Pancreas (tissue), 10 donors: ENCODE measurements at regions not wholly inside any gene's neighbourhood (a gene's known extent, or its start where the extent isn't known, plus 50 kb on each side); places are given as distances from the start of the nearest gene placed in this dataset.
"Not testable (repeated sequence)": the region's sequence is repeated elsewhere in the genome, so short reads cannot be mapped to it uniquely, and the experiment has no call there.

ENCODE experiments used
- ATAC-seq, 4 donors: fragments of 200-7000 bp; cut with Tn5 transposase; one replicate each; pipeline versions ENCODE4 v1.8.0 to v1.9.1; 2020; ENCODE audit warnings: mild to moderate bottlenecking in 4 of 4, moderate library complexity in 4 of 4
- DNase-seq, 6 donors: peaks; one replicate each; pipeline ENCODE4 v3.0.0-alpha.2; 2020
- FAIRE-seq: peaks from 2 replicates; lab custom pipeline; 2012; peaks lifted over from hg19 to GRCh38; lab: Jason Lieb, UNC
- H3K27ac ChIP-seq, 4 donors: fragments of 200-600 bp; sonication (generic); 1 replicate in 3 of 4; 2 replicates in 1 of 4; pipeline versions ENCODE4 v1.5.0 to v1.8.0; 2020
- H3K27me3 ChIP-seq, 4 donors: fragments of 200-600 bp; one replicate each; pipeline ENCODE4 v1.8.0; 2021
- H3K36me3 ChIP-seq, 3 donors: fragments of 200-600 bp; sonication (generic) in 1 of 3; one replicate each; pipeline versions ENCODE4 v1.5.0 to v1.8.0; 2020 to 2021
- H3K4me1 ChIP-seq, 3 donors: fragments of 200-600 bp; one replicate each; pipeline ENCODE4 v1.8.0; 2021
- H3K4me3 ChIP-seq, 4 donors: fragments of 200-600 bp; sonication (generic) in 2 of 4; one replicate each; pipeline versions ENCODE4 v1.5.0 to v1.8.0; 2020 to 2021
- H3K9me3 ChIP-seq, 4 donors: fragments of 200-600 bp; one replicate each; pipeline ENCODE4 v1.8.0; 2021
- WGBS, 2 donors: extraction: QIAGEN DNeasy Blood & Tissue Kit; methylation state at CpG; one replicate each; pipeline ENCODE4 v1.1.7; 2013; 5-methylcytosine and 5-hydroxymethylcytosine counted together
- intact Hi-C, 3 donors: fragments of 100-400 bp; cut with DNase I; formaldehyde crosslinking; loops; one replicate each; pipeline versions ENCODE4 v1.11.1 to v1.14.2; 2022
- TF ChIP-seq, protein P1 (sequence below), 4 donors: fragments of 200-600 bp; sonication (generic) in 3 of 4; IDR thresholded peaks; one replicate each; pipeline versions ENCODE4 v1.5.0 to v1.8.0; 2021; ENCODE audit warnings: antibody characterized with exemption in 4 of 4
- donor health status: healthy with polysubstance abuse.
- donor health status: DM: no; HTN: no; CAD: no; lungs with moderate emphysema.
- donor health status: DM: no; HTN: no; CAD: no.
- donor health status: control.
- donor health status: control.
- donor health status: Bipolar disorder and iron deficiency.
- donor health status: DM: yes; HTN: yes; CAD: no.
- donor health status: DM: no; HTN: no; CAD: no.
- donor health status: DM: no; HTN: no; CAD: no.
- donor health status: DM: yes; HTN: yes; CAD: no.

DNA sequence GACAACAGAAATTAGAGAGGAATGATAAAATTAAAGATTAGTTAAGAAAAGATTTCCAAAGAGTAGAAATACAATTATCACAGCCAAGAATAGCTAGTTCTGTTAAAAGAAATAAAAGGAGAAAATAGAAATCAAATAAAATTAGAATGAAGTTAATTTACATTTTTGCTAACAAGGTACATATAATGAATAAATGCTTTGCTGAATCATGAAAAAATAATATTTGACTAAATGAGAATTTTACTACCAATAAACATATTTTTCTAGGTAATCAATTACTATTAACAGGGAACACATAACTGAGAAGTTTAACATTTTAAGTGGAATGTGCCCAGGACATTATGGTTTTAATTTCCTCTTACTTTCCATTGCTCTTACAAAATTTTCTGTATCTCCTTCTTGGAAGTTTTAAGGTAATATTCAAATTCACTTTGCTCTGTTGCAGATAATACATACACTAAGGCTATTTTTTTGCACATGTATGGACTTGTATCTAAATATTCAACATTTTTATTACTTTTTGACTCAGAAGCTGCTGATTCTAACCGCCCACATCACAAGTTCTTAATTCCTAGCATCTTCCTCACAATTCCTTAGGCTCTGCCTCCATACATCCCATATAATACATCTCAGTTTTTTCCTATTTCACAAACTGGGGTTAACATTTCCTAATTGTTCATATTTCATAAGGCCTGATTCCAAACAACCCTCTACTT is 870.7 kb upstream of the INTU start:
- DNase-seq: no peak
- Histone ChIP-seq H3K36me3 (no peaks in the 10 kb centered on the region), H3K4me3 (no peak overlapping the region), H3K4me1 (no peaks in the 10 kb centered on the region), H3K9me3 (no peaks in the 10 kb centered on the region), H3K27me3 (no peaks in the 10 kb centered on the region), H3K27ac (no peak overlapping the region)
- intact Hi-C loops: no loop called here
- TF ChIP-seq, protein P1, sequence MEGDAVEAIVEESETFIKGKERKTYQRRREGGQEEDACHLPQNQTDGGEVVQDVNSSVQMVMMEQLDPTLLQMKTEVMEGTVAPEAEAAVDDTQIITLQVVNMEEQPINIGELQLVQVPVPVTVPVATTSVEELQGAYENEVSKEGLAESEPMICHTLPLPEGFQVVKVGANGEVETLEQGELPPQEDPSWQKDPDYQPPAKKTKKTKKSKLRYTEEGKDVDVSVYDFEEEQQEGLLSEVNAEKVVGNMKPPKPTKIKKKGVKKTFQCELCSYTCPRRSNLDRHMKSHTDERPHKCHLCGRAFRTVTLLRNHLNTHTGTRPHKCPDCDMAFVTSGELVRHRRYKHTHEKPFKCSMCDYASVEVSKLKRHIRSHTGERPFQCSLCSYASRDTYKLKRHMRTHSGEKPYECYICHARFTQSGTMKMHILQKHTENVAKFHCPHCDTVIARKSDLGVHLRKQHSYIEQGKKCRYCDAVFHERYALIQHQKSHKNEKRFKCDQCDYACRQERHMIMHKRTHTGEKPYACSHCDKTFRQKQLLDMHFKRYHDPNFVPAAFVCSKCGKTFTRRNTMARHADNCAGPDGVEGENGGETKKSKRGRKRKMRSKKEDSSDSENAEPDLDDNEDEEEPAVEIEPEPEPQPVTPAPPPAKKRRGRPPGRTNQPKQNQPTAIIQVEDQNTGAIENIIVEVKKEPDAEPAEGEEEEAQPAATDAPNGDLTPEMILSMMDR (IDR thresholded peaks at IDR 0.05): no peak
- FAIRE-seq: no peak
- no peak for ATAC-seq
- 40 to 71% methylated on average over 1 of the region's 1 CpG for WGBS, 2 donors

- Histone ChIP-seq H3K9me3 (no peaks in the 10 kb centered on the region), H3K4me1 (no peaks in the 10 kb centered on the region), H3K27ac (no peak overlapping the region), H3K36me3 (no peaks in the 10 kb centered on the region), H3K27me3 (no peaks in the 10 kb centered on the region), H3K4me3 (no peak overlapping the region)
- FAIRE-seq (no peak), ATAC-seq (no peak), DNase-seq (no peak)
- WGBS, 2 donors: 51 to 73% methylated on average over 5 of the region's 5 CpGs
- intact Hi-C loops: no loop called here
- TF ChIP-seq, protein P1 (IDR thresholded peaks at IDR 0.05): no peak
Measured at GRCh38 chr4:126762663-126763247, 870.0 kb upstream of the INTU start.

GRCh38 chr4:126766241-126766640 is 866.5 kb upstream of the INTU start:
- ATAC-seq: no peak
- intact Hi-C loops: no loop called here
- H3K36me3 ChIP-seq: no peaks in the 10 kb centered on the region
- H3K9me3 ChIP-seq: no peaks in the 10 kb centered on the region
- H3K27me3 ChIP-seq: no peaks in the 10 kb centered on the region
- DNase-seq: no peak
- FAIRE-seq: no peak
- no peaks in the 10 kb centered on the region for H3K4me1 ChIP-seq
- WGBS, 2 donors: 2 to 16% methylated on average over 2 of the region's 2 CpGs
- TF ChIP-seq, protein P1 (IDR thresholded peaks at IDR 0.05): no peak
- H3K27ac ChIP-seq: no peak overlapping the region
- no peak overlapping the region for H3K4me3 ChIP-seq

GRCh38 chr4:126768338-126768737 is 864.4 kb upstream of the INTU start:
- FAIRE-seq (no peak), ATAC-seq (no peak), DNase-seq (no peak)
- no peaks in the 10 kb centered on the region for H3K36me3 ChIP-seq
- no peaks in the 10 kb centered on the region for H3K9me3 ChIP-seq
- H3K4me3 ChIP-seq: no peak overlapping the region
- TF ChIP-seq, protein P1 (IDR thresholded peaks at IDR 0.05): no peak
- intact Hi-C loops: no loop called here
- H3K27ac ChIP-seq: no peak overlapping the region
- H3K4me1 ChIP-seq: no peaks in the 10 kb centered on the region
- no peaks in the 10 kb centered on the region for H3K27me3 ChIP-seq

DNA sequence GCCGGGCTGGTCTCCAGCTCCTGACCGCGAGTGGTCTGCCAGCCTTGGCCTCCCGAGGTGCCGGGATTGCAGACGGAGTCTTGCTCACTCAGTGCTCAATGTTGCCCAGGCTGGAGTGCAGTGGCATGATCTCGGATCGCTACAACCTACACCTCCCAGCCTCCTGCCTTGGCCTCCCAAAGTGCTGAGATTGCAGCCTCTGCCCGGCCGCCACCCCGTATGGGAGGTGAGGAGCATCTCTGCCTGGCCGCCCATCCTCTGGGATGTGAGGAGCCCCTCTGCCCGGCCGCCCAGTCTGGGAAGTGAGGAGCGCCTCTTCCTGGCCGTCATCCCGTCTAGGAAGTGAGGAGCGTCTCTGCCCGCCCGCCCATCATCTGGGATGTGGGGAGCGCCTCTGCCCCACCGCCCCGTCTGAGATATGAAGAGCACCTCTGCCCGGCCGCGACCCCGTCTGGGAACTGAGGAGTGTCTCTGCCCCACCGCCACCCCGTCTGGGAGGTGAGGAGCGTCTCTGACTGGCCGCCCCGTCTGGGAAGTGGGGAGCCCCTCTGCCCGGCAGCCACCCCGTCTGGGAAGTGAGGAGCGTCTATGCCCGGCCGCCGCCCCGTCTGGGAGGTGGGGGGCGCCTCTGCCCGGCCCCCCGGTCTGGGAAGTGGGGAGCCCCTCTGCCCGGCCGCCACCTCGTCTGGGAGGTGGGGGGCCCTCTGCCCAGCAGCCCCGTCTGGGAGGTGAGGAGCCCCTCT is 861.8 kb upstream of the INTU start:
- H3K36me3 ChIP-seq, H3K4me3 ChIP-seq, H3K27me3 ChIP-seq, intact Hi-C loops, ATAC-seq, H3K27ac ChIP-seq, H3K4me1 ChIP-seq, FAIRE-seq, H3K9me3 ChIP-seq: not testable (repeated sequence)
- DNase-seq: peak in 3 of 6 donors; percentile 22 to 63 (median 54)
- WGBS, 2 donors: 87 to 96% methylated on average over 41 to 46 of the region's 46 CpGs

- H3K36me3 ChIP-seq, DNase-seq, H3K27ac ChIP-seq, H3K4me3 ChIP-seq, H3K9me3 ChIP-seq, H3K4me1 ChIP-seq, intact Hi-C loops, FAIRE-seq, ATAC-seq, H3K27me3 ChIP-seq: not testable (repeated sequence)
- WGBS, 2 donors: 39 to 60% methylated on average over 5 of the region's 5 CpGs
Measured at GRCh38 chr4:126771618-126772017, 861.1 kb upstream of the INTU start.
